ENCODE measurements at regions not wholly inside any gene's neighbourhood (a gene's known extent, or its start where the extent isn't known, plus 50 kb on each side); places are given as distances from the start of the nearest gene placed in this dataset.

GRCh38 chr13:37416291-37417059, 182.1 kb downstream of the POSTN start:
- no peak overlapping the region for H3K4me3 ChIP-seq
- no peaks in the 10 kb centered on the region for H3K36me3 ChIP-seq
- H3K9me3 ChIP-seq, result no peaks in the 10 kb centered on the region
- no peaks in the 10 kb centered on the region for H3K27me3 ChIP-seq
- H3K27ac ChIP-seq, result no peak overlapping the region
- no peak for DNase-seq (ENCODE audit: low spot score)
- H3K4me1 ChIP-seq, result no peaks in the 10 kb centered on the region
- no peak for TF ChIP-seq CTCF (IDR thresholded peaks at IDR 0.05)

- DNase-seq (ENCODE audit: low spot score), result no peak
- Histone ChIP-seq H3K4me3 (no peak overlapping the region), H3K27me3 (no peaks in the 10 kb centered on the region), H3K4me1 (no peaks in the 10 kb centered on the region), H3K27ac (no peak overlapping the region), H3K9me3 (no peaks in the 10 kb centered on the region), H3K36me3 (no peaks in the 10 kb centered on the region)
- no peak for TF ChIP-seq CTCF (IDR thresholded peaks at IDR 0.05)
Measured at GRCh38 chr13:37413161-37413560, 185.4 kb downstream of the POSTN start.

GRCh38 chr13:37412241-37412921, 186.2 kb downstream of the POSTN start:
- Histone ChIP-seq H3K9me3 (no peaks in the 10 kb centered on the region), H3K27ac (no peak overlapping the region), H3K4me1 (no peaks in the 10 kb centered on the region), H3K4me3 (no peak overlapping the region), H3K27me3 (no peaks in the 10 kb centered on the region), H3K36me3 (no peaks in the 10 kb centered on the region)
- DNase-seq (ENCODE audit: low spot score), result no peak
- TF ChIP-seq CTCF (IDR thresholded peaks at IDR 0.05), result no peak

GRCh38 chr13:37410316-37410715, 188.3 kb downstream of the POSTN start:
- no peak overlapping the region for H3K27ac ChIP-seq
- no peak overlapping the region for H3K4me3 ChIP-seq
- H3K9me3 ChIP-seq, result no peaks in the 10 kb centered on the region
- H3K36me3 ChIP-seq, result no peaks in the 10 kb centered on the region
- DNase-seq (ENCODE audit: low spot score), result no peak
- H3K27me3 ChIP-seq, result no peaks in the 10 kb centered on the region
- no peaks in the 10 kb centered on the region for H3K4me1 ChIP-seq
- TF ChIP-seq CTCF (IDR thresholded peaks at IDR 0.05), result no peak

- H3K36me3 ChIP-seq, result no peaks in the 10 kb centered on the region
- no peaks in the 10 kb centered on the region for H3K4me1 ChIP-seq
- no peak overlapping the region for H3K27ac ChIP-seq
- H3K9me3 ChIP-seq, result no peaks in the 10 kb centered on the region
- DNase-seq (ENCODE audit: low spot score), result no peak
- no peaks in the 10 kb centered on the region for H3K27me3 ChIP-seq
- TF ChIP-seq CTCF (IDR thresholded peaks at IDR 0.05), result no peak
- H3K4me3 ChIP-seq, result no peak overlapping the region
Measured at GRCh38 chr13:37409756-37410155, 188.8 kb downstream of the POSTN start.

Measured in right atrium auricular region (tissue), 2 donors.